Left ventricle myocardium inferior (tissue), 1 donor: ENCODE measurements at regions not wholly inside any gene's neighbourhood (a gene's known extent, or its start where the extent isn't known, plus 50 kb on each side); places are given as distances from the start of the nearest gene placed in this dataset.

Experiments used
- DNase-seq: peaks from one replicate; pipeline ENCODE4 v3.0.0-alpha.2; 2020
- H3K27ac ChIP-seq: fragments of 200-600 bp; replicated peaks from 2 replicates; pipeline ENCODE4 v1.8.0; 2021
- H3K27me3 ChIP-seq: fragments of 200-600 bp; 2 replicates; pipeline ENCODE4 v1.8.0; 2021; ENCODE audit warnings: low read depth
- H3K36me3 ChIP-seq: fragments of 200-600 bp; 2 replicates; pipeline ENCODE4 v1.8.0; 2021
- H3K4me1 ChIP-seq: fragments of 200-600 bp; 2 replicates; pipeline ENCODE4 v1.8.0; 2021
- H3K4me3 ChIP-seq: fragments of 200-600 bp; 2 replicates; pipeline ENCODE4 v1.8.0; 2021; ENCODE audit warnings: mild to moderate bottlenecking, moderate library complexity
- H3K9me3 ChIP-seq: fragments of 200-600 bp; replicated peaks from 2 replicates; pipeline ENCODE4 v1.8.0; 2021
- intact Hi-C: fragments of 100-400 bp; cut with micrococcal nuclease; formaldehyde crosslinking; loops from one replicate; pipeline ENCODE4 v1.11.0; 2022
- TF ChIP-seq, protein P1 (sequence below): fragments of 200-600 bp; IDR thresholded peaks from 2 replicates; pipeline ENCODE4 v1.8.0; 2021; ENCODE audit warnings: antibody characterized with exemption, mild to moderate bottlenecking, borderline replicate concordance
- donor health status: DM: no; HTN: yes; CAD: no; lungs with severe emphysema.

DNA sequence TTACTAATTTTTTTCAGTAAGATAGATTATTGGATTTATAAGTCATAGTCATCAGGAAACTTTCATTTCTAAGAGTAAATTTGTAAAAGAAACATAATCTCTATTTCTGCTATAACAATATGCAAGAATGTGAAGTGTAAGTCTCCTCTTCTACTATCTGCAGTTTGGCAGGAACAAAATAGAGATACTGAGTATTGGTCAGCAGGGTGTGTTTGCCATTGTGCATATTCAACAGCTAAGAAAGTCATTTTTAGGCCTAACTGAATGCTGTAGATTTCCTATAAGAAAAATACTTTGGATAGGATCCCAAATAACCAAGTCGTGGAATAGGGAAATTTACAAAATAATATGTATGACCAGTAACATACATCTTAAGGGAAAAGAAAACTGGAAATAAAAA, 253.3 kb upstream of the EPHA5 start:
- intact Hi-C loops = no loop called here
- DNase-seq = no peak
- no peak overlapping the region for H3K4me3 ChIP-seq
- TF ChIP-seq, protein P1, sequence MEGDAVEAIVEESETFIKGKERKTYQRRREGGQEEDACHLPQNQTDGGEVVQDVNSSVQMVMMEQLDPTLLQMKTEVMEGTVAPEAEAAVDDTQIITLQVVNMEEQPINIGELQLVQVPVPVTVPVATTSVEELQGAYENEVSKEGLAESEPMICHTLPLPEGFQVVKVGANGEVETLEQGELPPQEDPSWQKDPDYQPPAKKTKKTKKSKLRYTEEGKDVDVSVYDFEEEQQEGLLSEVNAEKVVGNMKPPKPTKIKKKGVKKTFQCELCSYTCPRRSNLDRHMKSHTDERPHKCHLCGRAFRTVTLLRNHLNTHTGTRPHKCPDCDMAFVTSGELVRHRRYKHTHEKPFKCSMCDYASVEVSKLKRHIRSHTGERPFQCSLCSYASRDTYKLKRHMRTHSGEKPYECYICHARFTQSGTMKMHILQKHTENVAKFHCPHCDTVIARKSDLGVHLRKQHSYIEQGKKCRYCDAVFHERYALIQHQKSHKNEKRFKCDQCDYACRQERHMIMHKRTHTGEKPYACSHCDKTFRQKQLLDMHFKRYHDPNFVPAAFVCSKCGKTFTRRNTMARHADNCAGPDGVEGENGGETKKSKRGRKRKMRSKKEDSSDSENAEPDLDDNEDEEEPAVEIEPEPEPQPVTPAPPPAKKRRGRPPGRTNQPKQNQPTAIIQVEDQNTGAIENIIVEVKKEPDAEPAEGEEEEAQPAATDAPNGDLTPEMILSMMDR = no peak
- no peak overlapping the region for H3K27ac ChIP-seq
- no peaks in the 10 kb centered on the region for H3K36me3 ChIP-seq
- no peaks in the 10 kb centered on the region for H3K27me3 ChIP-seq
- H3K9me3 ChIP-seq = peaks cover 19% of the 10 kb centered on the region
- no peaks in the 10 kb centered on the region for H3K4me1 ChIP-seq

DNA sequence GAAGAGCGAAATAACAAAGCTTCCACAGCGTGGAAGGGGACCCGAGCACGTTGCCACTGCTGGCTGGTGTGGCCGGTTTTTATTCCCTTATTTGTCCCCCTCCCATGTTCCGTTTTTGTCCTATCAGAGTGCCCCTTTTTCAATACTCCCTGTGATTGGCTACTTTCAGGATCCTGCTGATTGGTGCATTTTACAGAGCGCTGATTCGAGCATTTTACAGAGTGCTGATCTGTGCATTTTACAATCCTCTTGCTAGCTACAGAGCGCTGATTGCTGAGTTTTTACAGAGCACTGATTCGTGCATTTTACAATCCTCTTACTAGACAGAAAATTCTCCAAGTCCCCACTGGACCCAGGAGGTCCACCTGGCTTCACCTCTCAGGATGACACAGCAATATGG, 250.9 kb upstream of the EPHA5 start:
- intact Hi-C loops = no loop called here

DNA sequence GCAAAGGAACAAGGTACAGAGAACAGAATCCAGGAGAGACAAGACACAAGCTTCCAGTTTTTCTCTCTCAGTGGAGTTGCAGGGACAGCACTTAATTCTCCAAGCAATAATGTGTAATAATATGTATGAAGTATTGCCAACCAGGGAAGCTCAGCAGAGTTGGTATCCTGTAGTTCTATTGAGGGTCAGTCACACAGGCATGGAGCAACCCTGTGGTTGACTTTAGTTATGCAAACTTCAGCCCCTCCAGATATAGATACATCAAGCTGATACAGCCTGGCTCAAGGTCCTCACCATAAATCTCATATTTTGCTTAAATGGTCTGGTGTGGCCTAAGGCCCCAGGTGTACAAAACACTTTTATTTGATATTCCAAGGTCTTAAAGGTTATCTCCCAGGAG, 248.6 kb upstream of the EPHA5 start:
- intact Hi-C loops = no loop called here
- Histone ChIP-seq H3K27me3 (no peaks in the 10 kb centered on the region), H3K9me3 (peaks cover 10% of the 10 kb centered on the region), H3K4me3 (no peak overlapping the region), H3K27ac (no peak overlapping the region), H3K4me1 (no peaks in the 10 kb centered on the region), H3K36me3 (no peaks in the 10 kb centered on the region)
- TF ChIP-seq, protein P1 = no peak
- no peak for DNase-seq

More for the DNA sequence above, 250.9 kb upstream of the EPHA5 start:
- H3K27ac ChIP-seq = no peak overlapping the region
- H3K4me1 ChIP-seq = no peaks in the 10 kb centered on the region
- no peaks in the 10 kb centered on the region for H3K36me3 ChIP-seq
- TF ChIP-seq, protein P1 = no peak
- no peak overlapping the region for H3K4me3 ChIP-seq
- H3K27me3 ChIP-seq = no peaks in the 10 kb centered on the region
- no peak for DNase-seq
- peaks cover 12% of the 10 kb centered on the region for H3K9me3 ChIP-seq

DNA sequence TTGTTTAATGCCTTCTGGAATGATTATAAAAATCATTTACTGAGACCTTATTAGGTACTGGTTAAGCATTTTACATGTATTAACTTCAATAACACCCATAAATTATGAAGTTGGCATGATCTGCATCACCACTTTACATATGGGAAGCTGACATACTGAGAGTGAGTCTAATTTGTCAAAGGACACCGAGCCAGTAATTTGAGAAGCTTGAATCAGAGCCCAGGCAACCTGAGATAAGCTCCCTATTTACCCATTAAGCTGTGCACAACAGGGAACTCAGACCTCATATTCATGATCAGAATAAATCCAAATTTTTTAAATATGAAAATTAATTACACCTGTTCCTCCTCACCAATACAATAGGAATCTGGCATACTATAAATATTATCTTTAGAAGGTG, 247.9 kb upstream of the EPHA5 start:
- intact Hi-C loops = no loop called here
- Histone ChIP-seq H3K36me3 (no peaks in the 10 kb centered on the region), H3K4me1 (no peaks in the 10 kb centered on the region), H3K27me3 (no peaks in the 10 kb centered on the region), H3K4me3 (no peak overlapping the region), H3K27ac (no peak overlapping the region), H3K9me3 (peaks cover 10% of the 10 kb centered on the region)
- no peak for DNase-seq
- TF ChIP-seq, protein P1 = no peak

DNA sequence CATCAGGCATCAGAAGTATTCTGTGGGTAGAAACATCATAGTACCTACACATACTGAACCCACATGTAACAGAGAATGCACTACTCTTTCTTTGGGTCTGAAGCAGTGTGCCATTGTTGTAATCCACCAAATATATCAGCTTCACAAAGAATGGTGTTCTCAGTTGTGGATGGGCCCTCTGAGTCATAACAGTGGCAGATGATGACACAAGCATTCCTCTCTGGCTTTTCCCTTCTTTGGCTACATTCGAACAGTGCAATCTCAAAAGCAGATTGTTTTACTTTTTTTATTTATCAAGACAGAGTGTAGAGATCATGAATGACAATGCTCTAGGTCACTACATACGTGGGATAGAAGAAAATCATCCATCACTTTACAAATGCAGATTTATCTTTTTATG, 247.2 kb upstream of the EPHA5 start:
- Histone ChIP-seq H3K27me3 (no peaks in the 10 kb centered on the region), H3K4me3 (no peak overlapping the region), H3K4me1 (no peaks in the 10 kb centered on the region), H3K9me3 (peaks cover 10% of the 10 kb centered on the region), H3K27ac (no peak overlapping the region), H3K36me3 (no peaks in the 10 kb centered on the region)
- intact Hi-C loops = no loop called here
- TF ChIP-seq, protein P1 = no peak
- DNase-seq = no peak

DNA sequence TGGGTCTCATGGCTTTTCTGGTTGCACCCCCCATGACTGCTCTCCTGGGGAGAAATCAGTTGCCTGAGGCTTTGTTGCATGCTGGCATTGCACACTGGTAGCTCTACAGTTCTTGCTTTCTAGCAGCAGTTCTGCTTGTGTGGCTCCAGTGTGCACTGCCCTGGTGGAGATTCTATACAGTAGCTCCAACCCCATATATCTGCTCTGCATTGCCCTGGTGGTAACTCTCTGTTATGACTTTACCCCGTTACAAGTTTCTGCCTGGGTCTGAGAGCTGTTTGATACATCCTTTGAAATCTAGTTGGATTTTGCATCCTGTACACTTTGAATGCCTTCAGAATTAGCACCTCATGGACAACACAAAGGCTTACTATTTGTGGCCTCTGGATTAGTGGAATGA, 241.4 kb upstream of the EPHA5 start:
- no peak overlapping the region for H3K27ac ChIP-seq
- DNase-seq = no peak
- H3K4me1 ChIP-seq = no peaks in the 10 kb centered on the region
- no peak overlapping the region for H3K4me3 ChIP-seq
- H3K36me3 ChIP-seq = no peaks in the 10 kb centered on the region
- no peaks in the 10 kb centered on the region for H3K27me3 ChIP-seq
- intact Hi-C loops = no loop called here
- peaks cover 2% of the 10 kb centered on the region for H3K9me3 ChIP-seq
- TF ChIP-seq, protein P1 = no peak
